ENCODE measurements at regions not wholly inside any gene's neighbourhood (a gene's known extent, or its start where the extent isn't known, plus 50 kb on each side); places are given as distances from the start of the nearest gene placed in this dataset.

DNA sequence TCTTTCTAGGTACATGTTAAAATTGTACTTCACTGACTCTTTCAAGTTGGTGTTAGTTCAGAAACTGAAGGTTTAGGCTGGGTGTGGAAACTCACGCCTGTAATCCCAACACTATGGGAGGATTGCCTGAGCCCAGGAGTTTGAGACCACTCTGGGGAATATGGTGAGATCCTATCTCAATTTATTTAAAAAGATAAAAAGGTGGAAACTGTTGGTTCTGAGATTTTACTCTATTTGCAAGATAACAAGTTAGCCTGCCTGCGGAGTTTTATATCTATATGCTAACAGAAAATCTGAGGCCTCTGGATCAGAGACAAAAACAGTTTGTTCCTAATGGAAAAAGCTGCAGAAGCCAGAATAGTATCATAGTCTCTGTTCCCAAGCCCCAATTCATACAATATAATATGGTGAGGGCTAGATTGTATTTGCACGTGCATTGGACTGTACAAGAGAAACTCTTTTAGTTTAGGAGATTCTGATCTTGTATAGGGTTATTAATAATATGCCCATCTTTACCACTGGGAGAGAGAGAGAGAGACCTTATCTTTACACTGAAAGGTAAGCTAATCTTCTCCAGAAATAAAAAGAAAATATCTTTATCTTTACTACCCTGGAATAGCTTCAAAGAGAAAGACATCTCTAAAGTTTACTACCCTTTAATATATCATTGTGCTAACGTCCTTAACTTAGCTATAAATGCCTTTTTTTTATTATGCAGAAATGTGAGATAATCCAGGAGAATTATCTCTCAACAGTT, 1267.6 kb downstream of the OTOL1 start:
- TF ChIP-seq POLR2AphosphoS5 (IDR thresholded peaks at IDR 0.05) = no peak
- no peak for TF ChIP-seq CTCF (IDR thresholded peaks at IDR 0.05)
- no peak for TF ChIP-seq EP300 (IDR thresholded peaks at IDR 0.05)

All from upper lobe of left lung (tissue), 4 donors.